ENCODE measurements at regions not wholly inside any gene's neighbourhood (a gene's known extent, or its start where the extent isn't known, plus 50 kb on each side); places are given as distances from the start of the nearest gene placed in this dataset.

DNA sequence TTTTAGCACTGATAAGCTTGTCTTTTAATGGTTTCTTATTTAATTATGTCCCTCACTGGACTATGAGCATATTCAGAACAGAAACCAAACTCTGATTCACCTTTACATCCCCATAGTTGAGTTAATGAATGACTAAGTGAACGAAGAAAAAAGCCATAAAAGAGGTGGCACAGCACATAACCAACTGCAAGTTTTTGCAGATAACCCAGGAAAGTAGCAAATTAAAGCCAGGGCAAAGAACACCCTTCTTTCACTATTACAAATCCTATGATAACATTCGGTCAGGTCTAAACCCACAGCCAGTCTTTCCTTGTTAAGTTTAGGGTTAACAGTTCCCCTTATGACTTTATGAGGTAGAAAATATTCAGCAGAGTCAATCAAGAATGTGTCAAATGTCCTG is 102.7 kb downstream of the RIN2 start:
- H3K9me2 ChIP-seq (replicated peaks; ENCODE audit: low read depth, low read length), result no peaks in the 10 kb centered on the region
- no peak for TF ChIP-seq EZH2phosphoT487 (IDR thresholded peaks at IDR 0.05; ENCODE audit: borderline replicate concordance)
- TF ChIP-seq, protein P1, sequence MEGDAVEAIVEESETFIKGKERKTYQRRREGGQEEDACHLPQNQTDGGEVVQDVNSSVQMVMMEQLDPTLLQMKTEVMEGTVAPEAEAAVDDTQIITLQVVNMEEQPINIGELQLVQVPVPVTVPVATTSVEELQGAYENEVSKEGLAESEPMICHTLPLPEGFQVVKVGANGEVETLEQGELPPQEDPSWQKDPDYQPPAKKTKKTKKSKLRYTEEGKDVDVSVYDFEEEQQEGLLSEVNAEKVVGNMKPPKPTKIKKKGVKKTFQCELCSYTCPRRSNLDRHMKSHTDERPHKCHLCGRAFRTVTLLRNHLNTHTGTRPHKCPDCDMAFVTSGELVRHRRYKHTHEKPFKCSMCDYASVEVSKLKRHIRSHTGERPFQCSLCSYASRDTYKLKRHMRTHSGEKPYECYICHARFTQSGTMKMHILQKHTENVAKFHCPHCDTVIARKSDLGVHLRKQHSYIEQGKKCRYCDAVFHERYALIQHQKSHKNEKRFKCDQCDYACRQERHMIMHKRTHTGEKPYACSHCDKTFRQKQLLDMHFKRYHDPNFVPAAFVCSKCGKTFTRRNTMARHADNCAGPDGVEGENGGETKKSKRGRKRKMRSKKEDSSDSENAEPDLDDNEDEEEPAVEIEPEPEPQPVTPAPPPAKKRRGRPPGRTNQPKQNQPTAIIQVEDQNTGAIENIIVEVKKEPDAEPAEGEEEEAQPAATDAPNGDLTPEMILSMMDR (conservative IDR thresholded peaks at IDR 0.05; ENCODE audit: low read length), result no peak
- H3K79me2 ChIP-seq (ENCODE audit: insufficient read depth, low read length), result no peaks in the 10 kb centered on the region
- no peaks in the 10 kb centered on the region for H3K9me3 ChIP-seq (ENCODE audit: insufficient read depth, low read depth, low read length)
- no peaks in the 10 kb centered on the region for H3K27me3 ChIP-seq (ENCODE audit: insufficient read depth, low read length, poor library complexity, severe bottlenecking)
- no peaks in the 10 kb centered on the region for H3K4me1 ChIP-seq (ENCODE audit: insufficient read depth, low read length, poor library complexity, severe bottlenecking)
- H3F3A ChIP-seq (ENCODE audit: low read depth), result no peaks in the 10 kb centered on the region
- no peaks in the 10 kb centered on the region for H4K20me1 ChIP-seq (ENCODE audit: insufficient read depth, low read length, poor library complexity, severe bottlenecking)
- H3K36me3 ChIP-seq (ENCODE audit: insufficient read depth, low read length), result no peaks in the 10 kb centered on the region
- no peak overlapping the region for H3K4me3 ChIP-seq (ENCODE audit: low read length, poor library complexity, severe bottlenecking)
- H2AFZ ChIP-seq (ENCODE audit: low read length), result no peak overlapping the region
- H3K9ac ChIP-seq (ENCODE audit: low read depth, low read length, poor library complexity, severe bottlenecking), result no peak overlapping the region
- no peak overlapping the region for H3K4me2 ChIP-seq (ENCODE audit: low read depth, low read length, poor library complexity, severe bottlenecking)

DNA sequence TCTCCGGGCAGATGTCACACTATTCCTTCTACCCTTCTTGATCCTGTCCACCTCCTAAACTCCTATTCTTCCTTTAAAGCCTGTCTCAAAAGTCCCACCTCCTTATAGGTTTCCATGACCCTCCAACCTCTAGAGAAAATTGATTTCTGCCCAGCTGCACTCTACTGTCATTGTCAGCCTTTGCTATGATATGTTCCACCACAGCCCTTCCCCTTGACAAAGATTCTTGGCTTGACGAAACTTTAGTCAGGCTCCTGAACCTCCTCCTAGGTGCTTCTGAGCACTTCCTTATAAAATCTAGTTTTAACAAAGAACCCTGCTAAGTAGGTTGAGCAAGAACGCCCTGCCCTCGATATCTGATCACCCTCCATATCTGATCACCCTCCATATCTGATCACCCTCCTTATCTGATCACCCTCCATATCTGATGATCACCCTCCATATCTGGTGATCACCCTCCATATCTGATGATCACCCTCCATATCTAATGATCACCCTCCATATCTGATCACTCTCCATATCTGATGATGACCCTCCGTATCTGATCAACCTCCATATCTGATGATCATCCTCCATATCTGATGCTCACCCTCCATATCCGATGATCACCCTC is 103.2 kb downstream of the RIN2 start:
- Histone ChIP-seq H3K9me3 (ENCODE audit: insufficient read depth, low read depth, low read length) (no peaks in the 10 kb centered on the region), H3K27me3 (ENCODE audit: insufficient read depth, low read length, poor library complexity, severe bottlenecking) (no peaks in the 10 kb centered on the region), H3K4me2 (ENCODE audit: low read depth, low read length, poor library complexity, severe bottlenecking) (no peak overlapping the region), H3K4me3 (ENCODE audit: low read length, poor library complexity, severe bottlenecking) (no peak overlapping the region), H3K36me3 (ENCODE audit: insufficient read depth, low read length) (no peaks in the 10 kb centered on the region), H3K79me2 (ENCODE audit: insufficient read depth, low read length) (no peaks in the 10 kb centered on the region), H3K4me1 (ENCODE audit: insufficient read depth, low read length, poor library complexity, severe bottlenecking) (no peaks in the 10 kb centered on the region), H3K9ac (ENCODE audit: low read depth, low read length, poor library complexity, severe bottlenecking) (no peak overlapping the region), H2AFZ (ENCODE audit: low read length) (no peak overlapping the region), H4K20me1 (ENCODE audit: insufficient read depth, low read length, poor library complexity, severe bottlenecking) (no peaks in the 10 kb centered on the region), H3K9me2 (replicated peaks; ENCODE audit: low read depth, low read length) (no peaks in the 10 kb centered on the region), H3F3A (ENCODE audit: low read depth) (no peaks in the 10 kb centered on the region)
- TF ChIP-seq, protein P1 (conservative IDR thresholded peaks at IDR 0.05; ENCODE audit: low read length), result no peak
- no peak for TF ChIP-seq EZH2phosphoT487 (IDR thresholded peaks at IDR 0.05; ENCODE audit: borderline replicate concordance)

DNA sequence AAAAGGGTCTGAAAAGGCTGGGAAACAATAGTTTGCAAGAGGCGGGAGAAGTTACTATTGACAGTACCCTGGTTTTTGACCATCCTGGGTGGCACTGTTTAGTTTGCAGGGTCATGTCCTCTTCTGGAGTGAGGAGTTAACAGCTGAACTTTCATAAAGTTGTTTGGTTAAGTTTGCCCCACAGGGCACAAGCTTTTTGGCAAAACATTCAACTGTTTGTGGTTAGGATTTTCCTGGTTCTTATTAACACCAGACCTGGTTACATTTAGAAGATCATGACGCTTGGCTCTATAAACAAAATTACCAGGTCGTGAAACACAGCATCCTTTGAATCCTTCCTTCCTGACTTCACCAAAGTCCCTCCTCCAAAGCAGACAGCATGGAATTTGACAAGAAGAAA is 106.1 kb downstream of the RIN2 start:
- H4K20me1 ChIP-seq (ENCODE audit: insufficient read depth, low read length, poor library complexity, severe bottlenecking), result no peaks in the 10 kb centered on the region
- no peaks in the 10 kb centered on the region for H3K27me3 ChIP-seq (ENCODE audit: insufficient read depth, low read length, poor library complexity, severe bottlenecking)
- H3K79me2 ChIP-seq (ENCODE audit: insufficient read depth, low read length), result no peaks in the 10 kb centered on the region
- no peaks in the 10 kb centered on the region for H3K9me2 ChIP-seq (replicated peaks; ENCODE audit: low read depth, low read length)
- no peak for TF ChIP-seq EZH2phosphoT487 (IDR thresholded peaks at IDR 0.05; ENCODE audit: borderline replicate concordance)
- TF ChIP-seq, protein P1 (conservative IDR thresholded peaks at IDR 0.05; ENCODE audit: low read length), result no peak
- no peaks in the 10 kb centered on the region for H3K9me3 ChIP-seq (ENCODE audit: insufficient read depth, low read depth, low read length)
- H3K36me3 ChIP-seq (ENCODE audit: insufficient read depth, low read length), result no peaks in the 10 kb centered on the region
- H3K4me1 ChIP-seq (ENCODE audit: insufficient read depth, low read length, poor library complexity, severe bottlenecking), result no peaks in the 10 kb centered on the region
- no peaks in the 10 kb centered on the region for H3F3A ChIP-seq (ENCODE audit: low read depth)
- no peak overlapping the region for H2AFZ ChIP-seq (ENCODE audit: low read length)
- H3K4me2 ChIP-seq (ENCODE audit: low read depth, low read length, poor library complexity, severe bottlenecking), result no peak overlapping the region
- no peak overlapping the region for H3K9ac ChIP-seq (ENCODE audit: low read depth, low read length, poor library complexity, severe bottlenecking)
- H3K4me3 ChIP-seq (ENCODE audit: low read length, poor library complexity, severe bottlenecking), result no peak overlapping the region

All from Loucy (cell line).